Dermis microvascular lymphatic vessel endothelial cell (primary cell): ENCODE measurements at regions not wholly inside any gene's neighbourhood (a gene's known extent, or its start where the extent isn't known, plus 50 kb on each side); places are given as distances from the start of the nearest gene placed in this dataset.

ENCODE experiments used
- DNase-seq, 2 donors: peaks; one replicate each; pipeline versions ENCODE4 v3.0.0 to v3.0.0-alpha.2; 2010; ENCODE audit warnings: low read depth in 2 of 2

DNA sequence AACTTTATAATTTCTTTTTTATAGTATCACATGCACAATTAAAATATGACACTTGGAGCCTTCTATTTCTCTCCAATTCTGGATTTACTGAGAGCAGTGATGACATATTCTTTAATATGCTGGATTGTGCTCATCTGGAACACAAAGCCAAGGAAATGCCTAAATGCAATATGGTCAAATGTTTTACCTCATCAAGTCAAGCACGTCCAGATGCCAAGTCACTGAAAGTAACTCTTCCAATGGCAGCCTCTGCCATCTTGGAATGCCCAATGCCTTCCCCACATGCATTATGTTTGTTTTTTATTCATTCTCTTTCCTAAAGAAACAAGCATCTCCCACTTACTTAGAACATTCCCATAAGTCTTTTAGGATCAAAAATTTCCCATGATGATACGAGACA lies 189.8 kb downstream of the TMX3 start:
- no peak for DNase-seq

DNA sequence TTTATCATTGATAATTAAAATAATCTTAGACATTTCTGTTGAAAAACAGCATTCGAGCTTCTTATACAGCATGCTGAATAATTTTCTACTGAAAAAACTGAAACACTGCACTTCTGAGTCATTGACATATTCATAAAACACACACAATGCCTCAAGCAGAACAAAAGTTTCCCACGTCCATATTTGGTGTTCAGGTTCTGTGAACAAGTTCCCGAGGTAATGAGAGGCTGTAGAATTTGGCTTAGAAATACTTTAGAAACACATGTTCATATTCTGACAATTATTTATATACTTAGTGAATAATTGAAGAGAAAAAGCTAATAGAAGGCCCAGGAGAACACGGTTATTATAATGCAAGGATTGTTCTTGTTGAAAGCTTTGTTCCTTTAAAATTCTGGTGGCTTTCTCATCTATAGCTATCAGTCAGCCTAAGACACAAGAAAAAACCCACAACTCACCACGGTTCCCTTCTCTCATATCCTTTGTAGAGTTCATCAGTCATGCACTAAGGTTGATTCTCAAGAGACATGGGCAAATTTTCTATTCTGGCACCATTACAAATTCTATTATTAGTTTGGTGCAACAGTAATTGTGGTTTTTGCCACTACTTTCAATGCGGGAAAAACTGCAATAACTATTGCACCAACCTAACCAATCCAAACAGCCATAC lies 194.4 kb downstream of the TMX3 start:
- no peak for DNase-seq

DNA sequence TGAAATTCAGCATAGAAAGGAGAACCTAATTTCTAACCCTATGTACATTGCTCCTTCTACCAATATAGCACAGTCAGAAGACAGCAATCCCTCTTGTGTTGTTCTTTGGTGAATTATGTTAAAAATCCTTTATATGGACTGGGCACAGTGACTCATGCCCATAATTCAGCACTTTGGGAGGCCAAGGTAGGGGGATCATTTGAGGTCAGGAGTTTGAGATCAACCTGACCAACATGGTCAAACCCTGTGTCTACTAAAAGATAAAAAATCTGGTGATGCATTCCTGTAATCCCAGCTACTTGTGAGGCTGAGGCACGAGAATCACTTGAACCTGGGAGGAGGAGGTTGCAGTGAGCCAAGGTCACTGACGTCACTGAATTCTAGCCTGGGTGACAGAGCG lies 195.6 kb downstream of the TMX3 start:
- no peak for DNase-seq

DNA sequence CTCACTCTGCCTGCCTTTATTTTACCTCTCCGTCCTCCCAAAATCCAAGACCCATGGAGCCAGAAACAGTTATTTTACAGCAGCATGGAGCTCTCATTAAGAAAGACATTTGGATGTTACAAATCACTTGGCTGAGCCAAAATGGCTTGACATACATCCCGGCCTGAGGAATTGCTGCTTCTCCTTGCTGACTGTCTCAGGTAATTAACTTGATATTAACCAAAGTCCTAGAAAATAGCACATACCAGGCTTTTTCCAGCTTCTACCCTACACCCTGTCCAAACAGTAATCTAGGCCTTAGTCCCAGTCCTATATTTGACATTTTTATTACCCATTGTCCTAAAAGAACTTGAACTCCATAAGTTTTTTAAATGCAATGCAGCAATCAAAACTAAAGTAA lies 205.0 kb downstream of the TMX3 start:
- no peak for DNase-seq

DNA sequence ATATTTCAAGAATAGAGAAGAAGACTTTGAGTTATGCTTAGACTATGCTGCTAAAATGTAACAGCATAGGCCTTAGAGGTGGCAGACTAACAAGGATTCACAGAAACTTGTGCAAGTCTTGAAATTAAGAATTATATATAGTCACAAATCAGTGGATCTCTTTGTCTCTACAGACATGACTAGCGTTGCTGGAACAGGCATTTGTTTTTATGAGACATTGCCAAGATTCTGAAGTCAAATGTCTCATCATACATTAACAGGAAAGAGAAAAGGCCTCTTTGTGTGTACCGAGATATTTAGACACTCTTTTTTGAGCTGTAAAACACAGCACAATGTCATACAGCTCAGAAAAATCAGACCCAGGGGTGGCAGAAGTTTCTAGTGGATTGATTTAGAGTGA lies 207.1 kb downstream of the TMX3 start:
- DNase-seq: no peak

DNA sequence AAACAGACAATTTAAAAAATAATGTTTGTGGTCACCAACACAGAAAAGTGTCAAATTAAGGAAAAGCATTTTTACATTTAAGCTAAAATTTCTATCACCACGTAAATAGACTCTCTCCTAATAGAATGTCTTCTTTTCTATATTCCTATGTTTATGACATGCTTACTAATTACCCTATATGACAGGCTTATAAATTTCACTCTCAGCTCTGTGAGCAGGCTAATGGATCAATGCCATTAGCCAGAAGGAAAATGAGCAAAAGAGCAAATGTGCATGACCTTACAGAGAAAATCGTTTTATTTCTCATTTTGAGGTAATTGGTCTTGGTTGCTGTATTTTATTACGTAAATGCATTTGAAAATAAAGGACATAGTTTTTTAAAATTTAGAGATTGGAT lies 209.7 kb downstream of the TMX3 start:
- no peak for DNase-seq

DNA sequence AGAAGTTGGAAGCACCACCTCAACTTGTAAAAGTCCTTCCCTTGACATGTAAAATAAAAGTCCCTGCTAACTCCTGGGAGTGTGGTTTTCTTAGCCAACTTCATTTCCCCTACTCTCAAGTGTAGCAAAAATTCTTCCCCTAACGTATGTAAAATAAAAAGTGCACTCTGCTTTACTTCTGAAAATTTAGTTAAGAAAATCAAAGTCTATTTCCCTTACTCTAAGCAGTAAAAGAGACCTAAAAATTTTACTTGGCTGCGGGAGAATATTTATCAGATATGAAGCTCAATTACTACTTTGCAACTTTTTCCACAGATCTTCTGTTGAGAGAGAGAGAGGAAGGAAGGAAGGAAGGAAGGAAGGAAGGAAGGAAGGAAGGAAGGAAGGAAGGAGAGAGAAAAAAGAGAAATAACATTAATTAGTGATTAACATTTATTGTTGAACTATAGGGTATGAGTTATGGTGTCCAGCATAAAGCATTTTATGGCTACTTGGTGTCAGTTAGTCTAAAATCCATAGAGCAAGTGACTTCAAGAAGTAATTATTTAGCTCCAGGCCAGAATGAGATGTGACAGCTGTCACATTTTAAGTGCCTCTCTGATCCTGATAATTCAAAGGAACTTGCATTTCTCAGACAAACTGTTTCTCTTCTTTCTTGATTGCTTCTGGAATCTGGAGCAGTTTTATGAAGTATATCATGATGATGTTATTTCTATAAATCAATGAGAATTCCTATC lies 210.3 kb downstream of the TMX3 start:
- DNase-seq: no peak

DNA sequence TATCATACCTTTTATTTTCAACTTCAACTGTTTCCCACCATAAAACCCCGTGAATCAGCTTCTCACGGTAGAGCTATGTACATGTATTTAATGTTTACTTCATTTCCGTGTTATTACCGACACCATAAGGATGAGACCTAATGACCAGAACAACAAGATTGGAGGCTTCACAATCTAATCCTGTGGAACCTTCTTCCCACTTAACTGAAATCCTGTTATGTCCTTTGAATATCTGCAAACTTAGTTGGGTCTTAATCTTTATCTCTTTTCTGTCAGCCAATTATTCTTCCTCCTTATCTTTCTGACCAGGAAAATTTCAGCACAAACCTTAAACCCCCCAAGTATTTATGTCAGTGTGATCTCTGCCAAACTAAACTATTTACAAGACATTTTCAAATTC lies 214.4 kb downstream of the TMX3 start:
- DNase-seq: no peak

DNA sequence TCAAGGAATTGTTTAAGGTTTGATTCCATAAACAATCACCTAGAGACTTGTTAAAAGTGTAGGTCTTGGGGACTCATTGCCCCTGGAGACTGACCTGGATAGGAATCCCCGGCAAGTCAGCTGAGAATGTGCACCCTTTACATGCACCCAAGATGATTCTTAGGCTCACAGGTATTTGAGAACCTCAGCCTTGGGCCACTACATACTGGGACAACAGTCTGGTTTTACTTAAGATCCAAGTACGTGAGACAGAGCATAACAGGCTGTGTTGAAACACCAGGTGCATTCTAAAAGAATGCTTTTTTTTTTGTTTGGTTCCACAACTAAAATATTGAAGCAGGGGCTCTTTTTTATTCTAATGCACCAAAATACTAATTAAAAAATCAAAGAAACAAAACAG lies 215.8 kb downstream of the TMX3 start:
- no peak for DNase-seq

DNA sequence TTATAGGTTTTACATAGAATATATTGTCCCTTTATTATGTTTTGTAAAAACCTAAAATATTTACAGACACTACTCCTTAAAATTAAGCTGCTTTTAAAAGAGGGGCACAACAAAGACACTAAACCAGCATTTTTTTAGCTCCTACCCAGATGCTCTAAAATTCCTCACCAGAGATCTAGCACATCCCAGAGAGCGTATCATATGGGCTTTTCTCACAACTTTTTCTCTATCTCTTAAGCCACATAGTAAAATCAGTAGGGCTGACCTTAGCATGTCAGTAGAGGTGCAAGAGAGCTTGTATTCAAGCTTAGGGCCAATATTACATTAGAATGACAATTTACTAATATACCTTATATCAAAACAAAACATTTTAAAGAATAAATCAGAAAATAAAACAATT lies 216.3 kb downstream of the TMX3 start:
- DNase-seq: no peak

DNA sequence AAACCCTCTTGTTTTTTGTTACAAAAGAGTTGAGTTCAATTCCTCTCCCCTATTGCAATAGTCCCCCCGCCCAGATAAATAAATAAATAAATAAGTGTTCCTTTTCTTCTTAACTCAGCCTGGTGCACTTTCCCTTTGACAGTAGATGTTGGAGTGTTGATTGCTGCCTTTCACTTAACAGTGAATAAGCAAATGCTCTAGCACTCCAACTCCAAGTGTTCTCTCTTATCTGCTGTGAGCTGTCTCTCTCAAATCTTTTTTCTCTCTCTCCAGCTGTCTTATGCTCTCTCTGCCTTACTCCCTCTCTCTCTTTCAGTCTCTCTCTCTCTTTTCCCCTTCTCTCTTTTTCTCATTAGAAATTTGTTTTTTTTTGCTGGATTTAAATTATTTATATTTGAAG lies 216.7 kb downstream of the TMX3 start:
- no peak for DNase-seq

DNA sequence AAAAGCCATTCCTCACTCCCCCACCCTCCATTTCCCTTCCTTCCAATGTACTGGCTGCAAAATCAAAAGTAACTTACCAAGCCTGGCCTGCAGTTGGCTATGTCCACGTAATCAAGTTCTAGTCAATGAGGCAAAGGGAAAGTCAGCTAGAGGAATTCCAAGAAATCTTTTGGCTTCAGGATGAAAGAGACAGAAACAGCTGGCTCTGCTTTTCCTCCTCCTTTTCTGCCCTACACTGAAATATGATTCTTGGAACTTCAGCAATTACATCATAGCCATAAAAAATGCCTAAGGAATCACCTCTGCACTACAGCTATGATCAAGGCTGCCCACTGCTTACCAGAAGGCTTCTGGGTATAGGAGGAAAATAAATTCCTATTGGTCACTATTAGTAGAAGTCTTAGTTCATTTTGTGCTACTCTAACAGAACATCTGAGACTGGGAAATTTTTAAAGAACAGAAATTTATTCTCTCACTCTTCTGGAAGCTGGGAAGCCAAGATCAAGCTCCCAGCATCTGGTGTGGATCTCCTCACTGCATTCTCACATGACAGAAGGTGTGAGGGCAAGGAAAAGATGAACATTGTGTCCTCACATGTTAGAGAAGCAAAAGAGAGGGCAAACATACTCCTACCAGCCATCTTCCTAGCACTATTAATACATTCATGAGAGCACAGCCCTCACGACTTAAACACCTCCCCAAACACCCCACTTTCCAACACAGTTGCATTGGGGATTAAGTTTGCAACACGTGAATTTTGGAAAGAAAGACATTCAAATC lies 219.9 kb downstream of the TMX3 start:
- no peak for DNase-seq

DNA sequence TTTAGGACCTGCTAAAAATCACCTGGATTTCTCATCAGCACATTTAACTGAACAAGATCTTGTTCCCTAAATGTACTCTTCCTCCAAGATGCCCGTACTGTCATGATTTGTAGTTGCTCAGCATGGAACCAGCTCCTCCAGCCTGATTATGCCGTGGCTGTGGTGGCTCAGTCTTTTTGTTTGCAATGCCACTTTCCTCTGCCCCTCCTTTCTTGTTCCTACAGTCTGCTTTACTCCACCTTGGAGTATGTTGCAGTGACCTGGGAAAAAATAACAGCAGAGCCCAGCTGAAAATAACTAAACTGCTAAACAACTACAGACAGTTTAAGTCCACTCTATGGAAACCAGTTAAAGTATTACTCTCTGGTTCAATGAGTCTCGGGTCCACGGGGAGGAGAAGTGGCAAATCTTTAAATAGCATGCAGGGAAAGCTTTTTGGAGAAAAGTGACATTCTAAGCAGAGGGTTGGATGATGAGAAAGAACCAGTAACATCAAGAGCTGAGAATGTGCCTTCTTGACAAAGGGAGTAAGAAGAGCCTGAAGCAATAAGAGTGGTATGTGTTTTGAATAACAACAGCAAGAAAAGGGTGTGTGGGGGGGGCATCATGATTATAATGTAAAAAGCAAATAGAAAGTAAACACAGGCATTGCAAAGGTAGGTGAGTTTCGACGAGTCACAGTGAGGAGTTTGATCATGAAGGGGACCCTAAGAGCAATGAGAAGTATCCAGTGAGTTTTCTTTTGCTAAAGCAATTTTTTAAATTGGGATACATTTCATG lies 225.7 kb downstream of the TMX3 start:
- no peak for DNase-seq

DNA sequence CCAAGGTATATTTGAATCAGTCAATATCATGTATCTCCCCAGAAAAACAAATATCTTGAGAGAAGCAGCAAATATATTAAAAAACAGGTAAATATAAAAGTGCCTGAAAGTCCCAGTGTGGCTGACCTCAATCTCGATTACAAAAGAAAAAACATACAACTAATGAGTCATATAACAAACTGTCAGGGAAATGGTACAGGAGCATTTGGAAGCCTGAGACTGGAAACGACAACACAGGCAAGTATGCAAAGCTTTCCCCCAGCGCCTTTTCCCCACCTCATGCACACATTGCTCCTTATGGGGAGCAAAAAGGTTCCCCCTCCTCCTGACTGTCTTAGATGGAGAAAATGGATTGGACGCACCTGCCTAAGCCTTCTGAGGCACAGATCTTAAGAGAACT lies 230.7 kb downstream of the TMX3 start:
- DNase-seq: no peak

DNA sequence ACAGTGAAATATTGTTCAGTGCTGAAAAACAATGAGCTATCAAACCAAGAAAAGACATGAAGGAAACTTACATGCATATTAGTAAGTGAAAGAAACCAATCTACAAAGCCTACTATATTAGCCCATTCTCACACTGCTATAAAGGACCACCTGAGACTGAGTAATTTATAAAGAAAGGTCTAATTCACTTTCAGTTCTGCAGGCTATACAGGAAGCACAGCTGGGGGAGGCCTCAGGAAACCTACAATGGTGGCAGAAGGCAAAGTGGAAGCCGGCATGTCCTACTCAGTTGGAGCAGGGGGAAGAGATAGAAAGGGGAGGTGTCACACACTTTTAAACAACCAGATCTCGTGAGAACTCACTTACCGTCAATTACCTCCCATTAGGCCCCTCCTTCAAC lies 232.1 kb downstream of the TMX3 start:
- no peak for DNase-seq

DNA sequence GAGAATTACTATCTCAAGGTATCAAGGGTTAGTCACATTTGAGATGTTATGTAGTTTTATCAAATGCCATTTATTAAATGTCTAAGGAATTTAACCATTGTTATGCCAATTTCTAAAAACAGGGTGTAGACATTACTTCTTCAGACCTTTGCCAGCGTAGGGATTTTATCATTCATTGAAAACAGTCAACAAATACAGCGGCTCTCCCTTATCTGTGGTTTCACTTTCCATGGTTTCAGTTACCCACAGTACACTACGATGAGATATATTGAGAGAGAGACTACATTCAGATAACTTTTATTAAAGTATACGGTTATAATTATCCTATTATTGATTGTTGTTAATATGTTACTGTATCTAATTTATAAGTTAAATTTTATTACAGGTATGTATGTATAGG lies 234.7 kb downstream of the TMX3 start:
- no peak for DNase-seq

DNA sequence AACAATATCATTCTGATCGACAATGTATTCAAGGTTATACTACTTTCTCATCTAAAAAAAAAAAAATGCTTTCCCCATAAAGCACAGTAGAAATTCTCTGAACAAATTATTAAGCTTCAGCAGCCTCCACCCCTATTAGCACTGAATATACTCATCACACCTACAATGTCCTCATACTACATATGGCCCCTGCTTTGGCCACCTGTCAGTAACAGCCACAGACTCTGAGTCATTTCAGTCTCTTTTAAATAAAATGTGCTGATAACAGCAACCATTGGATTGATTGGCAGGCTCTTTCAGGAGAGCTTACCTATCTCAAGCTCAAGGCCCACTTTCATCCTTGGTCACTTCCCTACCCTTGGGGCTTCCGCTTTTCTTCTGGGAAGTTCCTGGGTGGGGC lies 236.7 kb downstream of the TMX3 start:
- no peak for DNase-seq

DNA sequence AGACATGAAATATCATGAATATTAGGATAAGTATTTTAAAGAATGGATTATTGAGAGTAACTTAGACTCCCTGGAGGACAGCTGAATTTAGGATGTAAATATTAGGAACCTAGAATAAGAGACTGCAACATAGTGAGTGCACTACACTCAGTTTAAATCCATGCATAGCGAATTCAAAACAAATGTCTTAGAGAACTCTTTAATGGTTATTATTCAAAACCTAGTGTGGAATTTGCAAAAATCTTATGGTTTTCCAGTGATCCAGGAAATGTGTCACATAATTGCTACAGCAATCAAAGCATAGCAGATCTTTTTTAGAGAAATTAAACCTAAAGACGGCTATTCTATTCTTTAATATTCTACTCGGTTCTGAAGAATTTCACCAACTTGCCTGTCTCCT lies 239.0 kb downstream of the TMX3 start:
- no peak for DNase-seq

DNA sequence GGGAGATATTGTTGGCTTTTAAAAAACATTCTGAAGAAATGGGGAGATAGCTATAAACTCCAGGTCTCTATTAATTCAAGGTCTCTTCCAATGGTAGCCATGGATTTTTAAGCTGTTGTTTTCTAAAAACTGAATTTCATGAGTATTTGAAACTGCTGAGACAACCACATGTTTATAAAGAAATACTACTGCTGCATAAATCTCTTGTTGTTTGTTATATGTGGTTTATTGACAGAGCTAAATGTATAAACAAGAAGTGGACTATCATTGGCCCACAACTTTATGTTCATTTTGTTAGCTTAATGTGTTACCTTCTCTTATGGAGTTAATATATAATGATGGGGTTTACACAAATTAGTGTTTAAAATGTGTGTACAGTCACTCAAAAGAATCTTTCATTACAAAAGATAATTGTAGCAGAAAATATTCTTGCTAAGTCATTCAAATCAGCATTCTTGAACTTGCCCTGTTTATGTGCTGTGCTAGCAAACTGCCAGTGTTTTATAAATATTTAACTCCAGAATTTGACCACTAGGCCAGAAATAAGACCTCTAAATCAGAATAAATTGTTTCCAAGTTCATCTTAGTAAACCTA lies 242.1 kb downstream of the TMX3 start:
- DNase-seq: no peak

DNA sequence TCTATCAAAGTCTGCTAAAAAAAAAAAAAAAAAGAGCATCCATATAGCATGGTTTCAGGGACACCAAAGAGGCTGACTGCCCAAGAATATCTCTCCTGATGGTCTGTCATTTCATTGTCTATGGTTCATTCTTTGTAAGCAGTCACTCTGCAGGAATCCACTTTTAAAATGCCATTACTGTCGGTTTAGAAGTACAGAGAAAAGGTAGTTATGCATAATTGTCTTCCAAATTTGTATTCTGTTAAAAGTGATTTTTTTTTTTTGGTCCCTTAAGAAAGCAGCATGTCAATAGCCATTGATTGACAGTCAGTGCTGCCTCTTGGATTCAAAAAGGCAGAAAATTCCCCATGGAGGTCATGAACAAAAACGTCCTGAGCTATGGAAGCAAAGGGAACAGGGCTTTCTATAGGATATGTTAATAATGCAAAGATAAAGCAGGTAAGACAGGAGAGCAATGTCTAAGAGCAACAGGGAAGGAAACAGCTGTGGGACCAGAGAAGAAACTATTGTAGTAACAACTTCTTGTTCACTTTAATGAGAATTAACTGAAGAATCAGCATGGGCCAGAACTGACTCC lies 245.8 kb downstream of the TMX3 start:
- DNase-seq: no peak

DNA sequence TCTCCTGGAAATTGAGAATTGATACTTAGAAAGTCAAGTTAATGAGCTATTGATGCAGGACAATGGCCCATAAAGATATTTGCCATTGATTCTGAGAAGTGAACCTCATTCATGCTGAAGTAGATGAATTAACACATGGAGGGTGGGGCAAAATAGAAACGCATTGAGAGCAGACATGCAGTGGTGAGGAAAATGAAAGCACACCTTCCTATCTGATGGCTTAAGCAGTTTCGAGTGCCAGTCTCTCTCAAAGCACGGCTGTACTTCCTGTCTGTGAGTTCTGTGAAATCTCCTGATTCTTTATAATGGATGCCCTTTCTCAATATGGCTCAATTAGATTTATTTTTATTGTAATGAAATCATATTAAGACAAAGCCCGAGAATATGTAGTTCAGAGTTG lies 247.0 kb downstream of the TMX3 start:
- DNase-seq: no peak
